ENCODE measurements at regions not wholly inside any gene's neighbourhood (a gene's known extent, or its start where the extent isn't known, plus 50 kb on each side); places are given as distances from the start of the nearest gene placed in this dataset.

DNA sequence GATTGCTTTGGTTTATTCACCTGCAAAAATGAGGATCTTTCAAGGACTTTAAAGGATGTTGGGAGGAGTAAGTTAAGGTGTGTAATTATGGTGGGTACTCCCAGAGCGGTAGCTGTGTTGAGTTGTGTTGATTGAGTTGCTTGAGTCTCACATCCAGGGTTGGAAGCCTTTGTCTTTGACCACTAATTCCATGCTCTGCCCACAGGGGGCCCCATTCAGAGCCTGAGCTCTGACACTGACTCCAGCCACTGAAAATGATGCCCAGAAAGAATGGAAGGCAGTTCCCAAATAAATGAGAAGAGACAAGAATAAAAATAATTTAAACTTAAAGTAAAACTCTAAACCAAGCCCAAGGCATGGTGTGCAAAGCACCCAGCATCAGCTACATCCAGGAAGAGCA lies 237.4 kb upstream of the PWP1 start:
- no peak for DNase-seq
- Mint-ChIP-seq H3K4me3 (no peak overlapping the region), H3K27ac (no peak overlapping the region), H3K9me3 (peaks cover 7% of the 10 kb centered on the region), H3K27me3 (ENCODE audit: low read depth) (no peaks in the 10 kb centered on the region), H3K36me3 (ENCODE audit: low read depth) (peaks cover 5% of the 10 kb centered on the region), H3K4me1 (ENCODE audit: low read depth) (peaks cover 13% of the 10 kb centered on the region)
- CTCF ChIA-PET = interaction anchor here (1.3 to 1.8 kb wide), 2 partner anchors 43 to 316 kb away, joined by 4 to 8 read pairs; no protein-coding TSS in a partner anchor
- intact Hi-C loops (cut with micrococcal nuclease) = no loop called here

DNA sequence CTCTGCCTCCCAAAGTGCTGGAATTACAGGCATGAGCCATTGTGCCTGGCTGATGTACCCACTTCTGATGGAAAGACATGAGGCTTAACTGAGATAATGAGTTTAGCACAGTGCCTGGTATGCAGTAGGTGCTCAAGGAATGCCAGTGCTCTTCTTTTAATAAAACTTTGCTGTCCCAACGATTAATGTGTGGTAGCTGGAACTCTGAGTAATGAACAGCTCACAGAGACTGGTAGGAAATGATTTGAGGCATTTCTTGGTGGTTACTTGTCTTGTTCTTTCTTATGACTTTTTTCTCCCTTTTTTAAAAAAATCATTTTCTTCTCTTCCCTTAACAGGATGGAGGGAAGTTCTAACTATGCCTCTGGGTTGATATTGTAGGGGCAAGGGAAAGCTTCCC lies 235.7 kb upstream of the PWP1 start:
- Mint-ChIP-seq H3K27me3 (ENCODE audit: low read depth) (no peaks in the 10 kb centered on the region), H3K4me1 (ENCODE audit: low read depth) (peaks cover 10% of the 10 kb centered on the region), H3K9me3 (peaks cover 7% of the 10 kb centered on the region), H3K36me3 (ENCODE audit: low read depth) (peaks cover 5% of the 10 kb centered on the region), H3K4me3 (no peak overlapping the region), H3K27ac (no peak overlapping the region)
- DNase-seq = no peak
- CTCF ChIA-PET = no interaction called here
- intact Hi-C loops (cut with micrococcal nuclease) = no loop called here

DNA sequence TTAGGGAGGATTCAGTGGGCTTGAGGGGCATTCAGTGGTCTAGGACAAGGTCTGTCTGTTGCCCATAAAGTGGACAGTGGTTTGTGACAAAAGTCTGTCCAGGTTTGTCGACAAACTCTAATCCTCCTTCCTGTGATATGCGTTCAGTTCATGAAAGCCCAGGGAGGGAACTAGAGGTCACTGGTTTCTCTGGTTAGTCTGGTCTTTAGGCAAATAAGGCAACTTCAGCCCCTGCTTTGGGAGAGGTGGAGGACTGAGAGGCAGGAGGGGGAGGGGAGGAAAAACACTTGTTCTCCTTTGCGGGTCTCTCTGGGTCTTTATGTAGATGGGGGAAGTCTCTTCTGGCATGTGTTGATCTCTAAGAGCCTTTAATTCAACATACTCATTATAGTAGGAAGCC lies 235.1 kb upstream of the PWP1 start:
- DNase-seq = no peak
- Mint-ChIP-seq H3K4me3 (no peak overlapping the region), H3K9me3 (peaks cover 7% of the 10 kb centered on the region), H3K27ac (no peak overlapping the region), H3K36me3 (ENCODE audit: low read depth) (peaks cover 5% of the 10 kb centered on the region), H3K4me1 (ENCODE audit: low read depth) (peaks cover 6% of the 10 kb centered on the region), H3K27me3 (ENCODE audit: low read depth) (no peaks in the 10 kb centered on the region)
- CTCF ChIA-PET = no interaction called here
- intact Hi-C loops (cut with micrococcal nuclease) = no loop called here

DNA sequence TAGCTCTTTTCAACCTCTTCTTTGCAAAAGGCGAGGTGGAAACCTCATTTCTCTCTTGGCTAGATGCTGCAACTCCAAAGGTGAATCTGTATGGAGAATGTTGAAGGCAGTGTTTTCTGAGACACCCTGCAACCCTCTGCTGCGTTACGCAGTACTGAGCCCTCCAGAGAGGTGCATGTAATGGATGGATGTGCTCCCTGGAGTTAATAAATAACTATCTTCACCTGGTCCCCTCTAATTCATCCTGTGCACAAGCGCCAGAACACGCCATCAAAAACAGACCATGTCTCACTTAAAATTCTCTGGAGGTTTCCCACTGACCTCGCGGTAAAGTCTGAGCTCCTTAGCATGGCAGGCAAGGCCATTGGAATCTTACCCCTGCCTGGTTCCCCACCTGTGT lies 234.4 kb upstream of the PWP1 start:
- no peak for DNase-seq
- H3K27ac Mint-ChIP-seq = no peak overlapping the region
- intact Hi-C loops (cut with micrococcal nuclease) = no loop called here
- peaks cover 7% of the 10 kb centered on the region for H3K9me3 Mint-ChIP-seq
- H3K4me3 Mint-ChIP-seq = no peak overlapping the region
- peaks cover 5% of the 10 kb centered on the region for H3K36me3 Mint-ChIP-seq (ENCODE audit: low read depth)
- H3K4me1 Mint-ChIP-seq (ENCODE audit: low read depth) = peaks cover 4% of the 10 kb centered on the region
- CTCF ChIA-PET = no interaction called here
- H3K27me3 Mint-ChIP-seq (ENCODE audit: low read depth) = no peaks in the 10 kb centered on the region

DNA sequence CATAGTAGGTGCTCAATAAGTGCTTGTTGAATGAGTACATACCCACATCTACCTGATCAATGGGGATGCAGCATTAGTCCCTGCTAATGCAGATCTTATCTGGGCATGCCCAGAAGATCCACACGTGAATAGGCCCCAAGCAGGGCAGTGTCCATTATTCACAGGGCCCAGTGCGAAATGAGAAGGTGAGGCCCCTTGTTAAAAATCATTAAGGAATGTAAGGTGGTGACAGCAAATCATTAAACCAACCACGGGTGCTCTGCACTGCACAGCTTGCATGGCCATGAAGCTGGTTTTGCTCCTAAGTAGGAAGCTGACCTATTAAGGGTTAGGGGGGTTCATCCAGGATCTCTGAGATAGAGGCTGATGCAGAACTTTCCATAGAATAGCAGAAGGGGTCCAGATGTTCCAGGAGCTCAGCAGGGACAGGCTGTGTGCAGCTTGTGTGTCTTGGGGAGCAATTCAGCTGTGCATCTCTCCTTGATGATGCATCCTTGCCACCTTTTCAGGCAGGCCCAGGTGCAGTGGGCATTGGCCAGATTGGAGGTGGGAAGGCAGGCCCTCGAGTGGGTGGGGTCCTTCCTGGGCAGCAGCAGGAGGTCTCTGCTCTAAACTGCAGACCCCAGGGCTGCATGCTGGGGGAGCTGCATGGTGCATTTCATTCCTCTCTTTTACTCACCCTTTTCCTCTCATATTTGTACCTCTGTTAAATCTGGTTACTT lies 231.3 kb upstream of the PWP1 start:
- DNase-seq = no peak
- H3K4me3 Mint-ChIP-seq = no peak overlapping the region
- CTCF ChIA-PET = no interaction called here
- peaks cover 2% of the 10 kb centered on the region for H3K4me1 Mint-ChIP-seq (ENCODE audit: low read depth)
- intact Hi-C loops (cut with micrococcal nuclease) = no loop called here
- peaks cover 5% of the 10 kb centered on the region for H3K36me3 Mint-ChIP-seq (ENCODE audit: low read depth)
- no peak overlapping the region for H3K27ac Mint-ChIP-seq
- no peaks in the 10 kb centered on the region for H3K27me3 Mint-ChIP-seq (ENCODE audit: low read depth)
- H3K9me3 Mint-ChIP-seq = peaks cover 7% of the 10 kb centered on the region

DNA sequence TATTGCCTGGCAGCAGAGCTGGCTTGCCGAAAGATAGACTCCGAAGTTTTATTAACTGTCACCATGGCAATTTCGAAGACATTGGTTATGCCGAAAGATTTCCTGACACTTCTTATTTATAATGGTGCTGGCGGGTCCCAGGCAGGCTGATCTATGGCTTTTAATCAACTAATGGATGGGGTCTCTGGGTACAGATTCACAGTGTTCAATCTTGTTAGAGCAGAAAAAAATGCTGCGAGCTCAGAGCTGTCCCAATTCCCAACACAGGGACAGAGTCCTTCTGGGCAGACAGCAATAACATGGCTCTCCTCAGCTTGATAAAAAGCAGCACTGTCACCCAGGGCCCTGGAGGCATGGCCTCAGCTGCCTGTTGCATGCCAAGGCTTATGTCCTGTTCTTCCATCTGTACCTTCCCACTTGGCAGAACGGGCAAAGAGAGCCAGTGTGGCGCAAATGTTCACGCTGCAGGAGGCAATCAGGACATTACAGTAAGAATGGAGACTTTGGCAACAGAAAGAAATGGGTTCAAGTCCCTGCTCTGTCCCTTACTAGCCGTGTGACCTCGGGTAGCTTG lies 228.2 kb upstream of the PWP1 start:
- Mint-ChIP-seq H3K9me3 (peaks cover 4% of the 10 kb centered on the region), H3K4me1 (ENCODE audit: low read depth) (peaks cover 8% of the 10 kb centered on the region), H3K36me3 (ENCODE audit: low read depth) (peaks cover 3% of the 10 kb centered on the region), H3K27ac (no peak overlapping the region), H3K4me3 (no peak overlapping the region), H3K27me3 (ENCODE audit: low read depth) (no peaks in the 10 kb centered on the region)
- CTCF ChIA-PET = no interaction called here
- intact Hi-C loops (cut with micrococcal nuclease) = no loop called here
- no peak for DNase-seq

DNA sequence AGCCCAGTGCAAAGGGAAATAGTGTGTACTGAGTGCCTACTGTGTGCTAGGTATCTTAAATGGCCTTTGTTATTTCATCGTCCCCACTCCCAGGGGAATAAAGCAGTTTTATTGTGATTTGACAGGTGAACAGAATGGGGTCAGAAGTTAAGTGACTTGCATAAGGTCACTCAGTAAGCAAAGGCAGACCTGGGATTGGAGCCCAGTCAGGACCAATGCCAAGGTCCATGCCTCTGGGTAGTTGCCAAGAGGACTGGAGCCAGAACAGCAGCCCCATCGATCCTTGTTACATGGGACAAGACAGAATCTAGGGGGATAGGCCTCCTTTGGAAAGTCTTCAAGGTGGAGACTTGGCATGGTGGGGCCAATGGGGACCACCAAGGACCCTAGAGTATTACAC lies 227.4 kb upstream of the PWP1 start:
- no peak overlapping the region for H3K27ac Mint-ChIP-seq
- no peaks in the 10 kb centered on the region for H3K36me3 Mint-ChIP-seq (ENCODE audit: low read depth)
- CTCF ChIA-PET = no interaction called here
- H3K4me3 Mint-ChIP-seq = no peak overlapping the region
- peaks cover 8% of the 10 kb centered on the region for H3K4me1 Mint-ChIP-seq (ENCODE audit: low read depth)
- H3K9me3 Mint-ChIP-seq = no peaks in the 10 kb centered on the region
- H3K27me3 Mint-ChIP-seq (ENCODE audit: low read depth) = no peaks in the 10 kb centered on the region
- intact Hi-C loops (cut with micrococcal nuclease) = no loop called here
- no peak for DNase-seq

DNA sequence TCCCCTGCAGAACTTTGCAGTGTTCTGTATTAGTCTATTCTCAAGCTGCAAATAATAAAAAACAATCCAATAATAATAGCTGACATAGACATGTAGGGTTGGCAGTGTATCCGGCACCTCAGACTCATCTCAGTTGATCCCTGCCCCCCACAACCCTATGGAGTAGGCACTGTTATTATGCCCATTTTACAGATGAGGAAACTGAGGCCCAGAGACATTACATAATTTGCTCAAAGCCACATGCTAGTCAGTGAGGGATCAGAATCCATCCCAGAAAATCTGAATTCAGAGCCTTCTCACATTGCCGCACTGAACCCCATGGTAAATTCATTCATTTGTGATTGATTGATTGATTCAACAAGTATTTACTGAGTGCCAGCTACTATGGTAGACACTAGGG lies 226.6 kb upstream of the PWP1 start:
- Mint-ChIP-seq H3K27me3 (ENCODE audit: low read depth) (no peaks in the 10 kb centered on the region), H3K36me3 (ENCODE audit: low read depth) (no peaks in the 10 kb centered on the region), H3K4me3 (no peak overlapping the region), H3K27ac (no peak overlapping the region), H3K9me3 (no peaks in the 10 kb centered on the region), H3K4me1 (ENCODE audit: low read depth) (peaks cover 6% of the 10 kb centered on the region)
- intact Hi-C loops (cut with micrococcal nuclease) = no loop called here
- CTCF ChIA-PET = no interaction called here
- DNase-seq = no peak

DNA sequence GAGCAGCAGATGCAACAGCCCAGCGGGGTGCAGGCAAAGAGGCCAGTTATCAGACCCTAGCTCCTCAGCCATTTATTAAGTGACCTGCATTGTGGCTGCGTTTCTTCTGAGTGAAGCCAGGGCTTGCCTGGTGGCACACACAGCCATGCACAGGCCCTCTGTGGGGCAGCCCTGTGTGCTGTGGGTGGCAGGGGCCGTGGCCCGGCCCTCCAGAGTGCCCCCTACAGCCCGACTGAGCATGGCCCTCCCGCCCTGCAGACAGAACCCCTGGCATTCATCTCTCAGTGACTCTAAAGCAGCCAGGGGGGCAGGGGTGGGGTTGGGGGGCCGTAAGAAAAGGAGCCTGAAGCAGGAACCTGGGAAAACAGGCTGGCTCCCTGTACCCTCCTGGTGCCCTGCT lies 226.0 kb upstream of the PWP1 start:
- no peak overlapping the region for H3K4me3 Mint-ChIP-seq
- H3K27ac Mint-ChIP-seq = no peak overlapping the region
- no peaks in the 10 kb centered on the region for H3K36me3 Mint-ChIP-seq (ENCODE audit: low read depth)
- H3K9me3 Mint-ChIP-seq = no peaks in the 10 kb centered on the region
- DNase-seq = no peak
- CTCF ChIA-PET = no interaction called here
- H3K27me3 Mint-ChIP-seq (ENCODE audit: low read depth) = no peaks in the 10 kb centered on the region
- intact Hi-C loops (cut with micrococcal nuclease) = no loop called here
- peaks cover 6% of the 10 kb centered on the region for H3K4me1 Mint-ChIP-seq (ENCODE audit: low read depth)

DNA sequence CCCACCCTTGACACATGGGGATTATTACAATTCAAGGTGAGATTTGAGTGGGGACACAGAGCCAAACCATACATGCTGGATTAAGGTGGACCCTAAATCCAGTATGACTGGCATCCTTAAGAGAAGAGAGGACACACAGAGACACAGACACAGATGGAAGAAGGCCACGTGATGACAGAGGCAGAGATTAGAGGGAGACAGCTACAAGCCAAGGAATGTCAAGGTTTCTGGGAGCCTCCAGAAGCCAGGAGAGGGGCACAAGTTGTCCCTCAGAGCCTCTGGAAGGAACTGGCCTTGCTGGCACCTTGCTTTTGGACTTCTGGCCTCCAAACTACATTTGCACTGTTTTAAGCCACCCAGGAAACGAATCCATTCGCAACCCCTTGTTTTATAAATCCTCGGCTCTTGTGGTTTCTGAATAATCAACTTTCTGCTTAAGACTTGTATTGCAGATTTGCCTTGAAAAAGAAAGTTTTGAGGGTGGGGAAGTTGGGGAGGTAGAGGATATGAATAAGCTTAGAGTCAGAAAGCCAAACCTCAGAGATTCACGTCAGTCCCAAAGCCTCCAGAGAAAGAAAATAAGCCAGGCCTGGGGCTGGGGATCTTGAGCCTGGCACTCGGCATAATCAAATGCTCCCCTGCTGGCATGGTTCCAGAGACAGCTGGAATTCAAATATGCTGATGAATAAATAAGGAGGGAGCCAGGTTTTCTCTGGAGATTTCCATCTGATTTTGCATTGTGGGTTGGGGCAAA lies 224.2 kb upstream of the PWP1 start:
- H3K4me1 Mint-ChIP-seq (ENCODE audit: low read depth) = peaks cover 10% of the 10 kb centered on the region
- no peaks in the 10 kb centered on the region for H3K9me3 Mint-ChIP-seq
- no peaks in the 10 kb centered on the region for H3K36me3 Mint-ChIP-seq (ENCODE audit: low read depth)
- H3K27ac Mint-ChIP-seq = no peak overlapping the region
- H3K4me3 Mint-ChIP-seq = no peak overlapping the region
- no peaks in the 10 kb centered on the region for H3K27me3 Mint-ChIP-seq (ENCODE audit: low read depth)
- intact Hi-C loops (cut with micrococcal nuclease) = no loop called here
- no peak for DNase-seq
- CTCF ChIA-PET = interaction anchor here (1.0 kb wide), 1 partner anchor 12 kb away, joined by 3 read pairs; no protein-coding TSS in a partner anchor

DNA sequence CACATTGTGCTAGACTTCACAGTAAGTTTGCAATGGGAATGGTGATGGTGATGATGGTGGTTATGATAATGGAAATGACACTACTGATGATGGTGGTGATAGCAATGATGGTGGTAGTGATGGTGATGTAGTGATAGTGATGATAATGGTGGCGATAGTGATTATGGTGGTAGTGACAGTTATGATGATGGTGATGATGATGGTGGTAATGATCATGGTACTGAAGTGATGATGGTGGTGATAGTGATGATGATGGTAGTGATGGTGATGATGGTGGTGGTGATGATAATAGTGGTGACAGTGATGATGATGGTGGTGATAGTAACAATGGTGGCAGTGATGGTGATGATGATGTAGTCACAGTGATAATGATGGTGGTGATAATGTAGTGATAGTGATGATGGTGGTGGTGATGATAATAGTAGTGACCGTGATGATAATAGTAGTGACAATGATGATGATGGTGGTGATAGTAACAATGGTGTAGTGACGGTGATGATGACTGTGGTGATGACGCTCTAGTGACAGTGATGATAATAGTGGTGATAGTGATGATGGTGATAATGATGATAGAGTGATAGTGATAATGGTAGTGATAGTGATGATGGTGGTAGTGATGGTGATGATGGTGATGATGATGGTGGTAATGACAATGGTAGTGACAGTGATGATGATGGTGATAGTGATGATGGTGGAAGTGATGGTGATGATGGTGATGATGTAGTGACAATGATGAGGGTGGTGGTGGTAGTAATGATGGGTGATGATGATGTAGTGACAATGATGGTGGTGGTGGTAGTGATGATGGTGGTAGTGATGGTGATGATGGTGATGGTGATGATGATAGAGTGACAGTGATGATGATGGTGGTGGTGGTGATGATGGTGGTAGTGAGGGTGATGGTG lies 222.9 kb upstream of the PWP1 start:
- Mint-ChIP-seq H3K4me3 (no peak overlapping the region), H3K4me1 (ENCODE audit: low read depth) (peaks cover 11% of the 10 kb centered on the region), H3K9me3 (no peaks in the 10 kb centered on the region), H3K27me3 (ENCODE audit: low read depth) (no peaks in the 10 kb centered on the region), H3K27ac (no peak overlapping the region), H3K36me3 (ENCODE audit: low read depth) (no peaks in the 10 kb centered on the region)
- DNase-seq = no peak
- CTCF ChIA-PET = no interaction called here
- intact Hi-C loops (cut with micrococcal nuclease) = no loop called here

DNA sequence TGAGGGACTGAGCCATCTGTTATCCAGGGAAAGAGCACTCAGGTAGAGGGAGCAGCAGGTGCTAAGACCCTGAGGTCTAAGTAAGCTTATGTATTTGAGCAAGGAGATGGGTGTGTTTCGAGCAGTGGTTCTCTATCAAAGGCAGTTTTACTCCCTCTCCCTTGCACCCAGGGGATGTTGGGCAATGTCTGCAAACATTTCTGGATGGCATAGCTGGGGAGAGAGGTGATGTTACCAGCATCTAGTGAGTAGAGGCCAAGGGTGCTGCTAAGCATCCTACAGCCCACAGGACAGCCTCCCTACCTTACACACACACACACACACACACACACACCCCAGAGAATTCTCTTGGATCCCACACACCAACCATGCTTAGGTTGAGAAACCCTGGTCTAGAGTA lies 221.0 kb upstream of the PWP1 start:
- intact Hi-C loops (cut with micrococcal nuclease) = loop anchor here (5.0 kb wide), 1 partner anchor 143 kb away; no protein-coding TSS in a partner anchor
- CTCF ChIA-PET = interaction anchor here (0.7 kb wide), 1 partner anchor 332 kb away, joined by 4 read pairs; no protein-coding TSS in a partner anchor

More for the DNA sequence above, 221.0 kb upstream of the PWP1 start:
- no peak for DNase-seq
- Mint-ChIP-seq H3K4me1 (ENCODE audit: low read depth) (peaks cover 16% of the 10 kb centered on the region), H3K9me3 (no peaks in the 10 kb centered on the region), H3K4me3 (no peak overlapping the region), H3K27ac (no peak overlapping the region), H3K36me3 (ENCODE audit: low read depth) (no peaks in the 10 kb centered on the region), H3K27me3 (ENCODE audit: low read depth) (no peaks in the 10 kb centered on the region)

All from activated naive CD4-positive, alpha-beta T cell treated with anti-CD3 and anti-CD28 coated beads for 36 hours (primary cell).